ENCODE measurements at regions not wholly inside any gene's neighbourhood (a gene's known extent, or its start where the extent isn't known, plus 50 kb on each side); places are given as distances from the start of the nearest gene placed in this dataset.

DNA sequence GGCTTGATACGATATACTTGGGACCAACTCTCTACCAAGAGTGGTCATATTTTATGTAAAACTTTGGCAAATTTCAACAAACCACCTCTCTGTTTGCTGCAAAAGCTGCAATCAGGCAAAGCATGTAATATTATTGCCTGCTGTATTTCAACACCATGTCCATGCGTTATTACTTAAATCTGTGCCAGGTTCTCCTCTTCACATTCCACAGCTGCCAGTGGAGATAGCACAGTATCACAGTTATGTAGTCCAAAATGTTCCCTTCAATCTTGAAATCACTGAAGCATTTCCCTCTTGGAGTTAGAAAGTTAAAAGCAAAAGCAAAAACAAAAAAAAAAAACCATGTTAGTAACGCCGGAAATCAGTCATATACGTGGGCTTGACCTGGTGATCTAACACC, 396.7 kb upstream of the MAGEC2 start:
- TF ChIP-seq, protein P1, sequence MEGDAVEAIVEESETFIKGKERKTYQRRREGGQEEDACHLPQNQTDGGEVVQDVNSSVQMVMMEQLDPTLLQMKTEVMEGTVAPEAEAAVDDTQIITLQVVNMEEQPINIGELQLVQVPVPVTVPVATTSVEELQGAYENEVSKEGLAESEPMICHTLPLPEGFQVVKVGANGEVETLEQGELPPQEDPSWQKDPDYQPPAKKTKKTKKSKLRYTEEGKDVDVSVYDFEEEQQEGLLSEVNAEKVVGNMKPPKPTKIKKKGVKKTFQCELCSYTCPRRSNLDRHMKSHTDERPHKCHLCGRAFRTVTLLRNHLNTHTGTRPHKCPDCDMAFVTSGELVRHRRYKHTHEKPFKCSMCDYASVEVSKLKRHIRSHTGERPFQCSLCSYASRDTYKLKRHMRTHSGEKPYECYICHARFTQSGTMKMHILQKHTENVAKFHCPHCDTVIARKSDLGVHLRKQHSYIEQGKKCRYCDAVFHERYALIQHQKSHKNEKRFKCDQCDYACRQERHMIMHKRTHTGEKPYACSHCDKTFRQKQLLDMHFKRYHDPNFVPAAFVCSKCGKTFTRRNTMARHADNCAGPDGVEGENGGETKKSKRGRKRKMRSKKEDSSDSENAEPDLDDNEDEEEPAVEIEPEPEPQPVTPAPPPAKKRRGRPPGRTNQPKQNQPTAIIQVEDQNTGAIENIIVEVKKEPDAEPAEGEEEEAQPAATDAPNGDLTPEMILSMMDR (IDR thresholded peaks at IDR 0.05; ENCODE audit: low read depth, low read length) = no peak
- H3K9me3 ChIP-seq (ENCODE audit: low read depth) = no peaks in the 10 kb centered on the region

DNA sequence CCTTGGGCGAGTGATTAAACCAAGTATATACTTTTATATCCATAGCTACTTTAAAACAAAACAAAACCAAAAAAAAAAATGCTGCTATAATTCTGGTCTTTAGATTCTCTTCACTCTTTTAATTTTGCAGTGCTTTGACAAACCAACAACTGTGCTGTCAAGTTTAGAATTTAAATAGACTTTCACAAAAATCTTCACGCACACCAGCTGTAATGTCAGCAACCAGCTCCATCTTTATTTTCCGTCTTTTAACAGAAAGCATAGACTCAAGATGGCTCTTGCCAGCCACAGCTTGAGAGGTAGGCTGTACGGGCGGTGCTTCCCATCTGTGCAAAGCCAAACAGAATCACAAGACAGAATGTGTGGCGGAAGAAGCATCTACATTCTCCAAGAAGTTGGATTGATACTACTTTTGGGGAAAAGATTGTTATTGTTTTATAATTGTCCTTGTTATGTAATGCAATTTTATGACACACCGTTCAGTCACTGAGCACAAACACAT, 388.3 kb upstream of the MAGEC2 start:
- H3K36me3 ChIP-seq = no peaks in the 10 kb centered on the region
- no peak overlapping the region for H3K27ac ChIP-seq
- no peak for DNase-seq (ENCODE audit: low read depth in 1 of 2, low spot score in 1 of 2)
- no peaks in the 10 kb centered on the region for H3K27me3 ChIP-seq
- H3K9me3 ChIP-seq (ENCODE audit: low read depth) = no peaks in the 10 kb centered on the region
- H3K4me3 ChIP-seq = no peak overlapping the region
- TF ChIP-seq, protein P1 (IDR thresholded peaks at IDR 0.05; ENCODE audit: low read depth, low read length) = no peak
- H3K4me1 ChIP-seq (ENCODE audit: low read depth) = no peaks in the 10 kb centered on the region

More for the DNA sequence above, 396.7 kb upstream of the MAGEC2 start:
- H3K27ac ChIP-seq = no peak overlapping the region
- no peaks in the 10 kb centered on the region for H3K4me1 ChIP-seq (ENCODE audit: low read depth)
- no peaks in the 10 kb centered on the region for H3K27me3 ChIP-seq
- H3K4me3 ChIP-seq = no peak overlapping the region
- DNase-seq (ENCODE audit: low read depth in 1 of 2, low spot score in 1 of 2) = no peak
- no peaks in the 10 kb centered on the region for H3K36me3 ChIP-seq

DNA sequence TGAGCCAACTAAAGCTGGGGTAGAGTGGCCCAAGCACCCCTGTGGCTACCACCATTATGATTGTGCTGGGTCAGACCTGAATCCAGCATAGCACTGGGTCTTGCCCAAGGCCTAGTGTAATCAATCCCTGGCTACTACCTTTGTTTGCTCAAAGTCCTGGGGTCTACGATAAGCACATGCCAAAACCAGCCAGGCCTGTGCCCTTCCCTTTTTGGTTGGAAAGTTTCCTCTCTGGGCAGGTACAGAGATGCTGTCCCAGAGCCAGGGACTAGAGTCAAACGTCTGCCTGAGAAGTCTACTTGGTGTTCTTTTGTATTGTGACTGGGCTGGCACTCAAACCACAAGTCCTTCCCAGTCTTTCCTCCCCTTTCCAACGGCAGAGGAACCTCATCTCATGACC, 371.5 kb upstream of the MAGEC2 start:
- no peaks in the 10 kb centered on the region for H3K4me1 ChIP-seq (ENCODE audit: low read depth)
- no peak overlapping the region for H3K27ac ChIP-seq
- H3K27me3 ChIP-seq = no peaks in the 10 kb centered on the region
- H3K9me3 ChIP-seq (ENCODE audit: low read depth) = no peaks in the 10 kb centered on the region
- TF ChIP-seq, protein P1 (IDR thresholded peaks at IDR 0.05; ENCODE audit: low read depth, low read length) = no peak
- DNase-seq (ENCODE audit: low read depth in 1 of 2, low spot score in 1 of 2) = no peak
- no peaks in the 10 kb centered on the region for H3K36me3 ChIP-seq
- no peak overlapping the region for H3K4me3 ChIP-seq

DNA sequence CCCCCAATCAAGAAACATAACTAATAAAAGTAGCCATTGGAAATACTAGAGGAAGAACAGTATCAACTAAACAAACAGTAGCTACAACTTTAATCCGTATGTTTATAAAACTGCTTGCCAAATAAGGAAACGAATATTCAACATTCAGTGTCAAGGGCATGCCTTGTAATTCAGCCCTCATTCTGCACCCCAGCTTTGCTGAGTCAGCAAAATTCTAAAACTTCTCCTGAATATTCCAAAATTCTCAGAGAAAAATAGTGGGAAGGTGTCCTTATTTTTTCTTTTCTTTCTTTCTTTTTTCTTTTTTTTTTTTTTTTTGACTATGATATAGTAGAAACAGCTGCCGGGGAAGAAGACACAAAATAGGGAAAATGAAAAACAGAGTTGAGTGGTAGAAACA, 344.8 kb upstream of the MAGEC2 start:
- Histone ChIP-seq H3K4me1 (ENCODE audit: low read depth) (no peaks in the 10 kb centered on the region), H3K9me3 (ENCODE audit: low read depth) (peaks cover 3% of the 10 kb centered on the region), H3K4me3 (no peak overlapping the region), H3K27ac (no peak overlapping the region), H3K27me3 (no peaks in the 10 kb centered on the region), H3K36me3 (no peaks in the 10 kb centered on the region)
- TF ChIP-seq, protein P1 (IDR thresholded peaks at IDR 0.05; ENCODE audit: low read depth, low read length) = no peak
- no peak for DNase-seq (ENCODE audit: low read depth in 1 of 2, low spot score in 1 of 2)

DNA sequence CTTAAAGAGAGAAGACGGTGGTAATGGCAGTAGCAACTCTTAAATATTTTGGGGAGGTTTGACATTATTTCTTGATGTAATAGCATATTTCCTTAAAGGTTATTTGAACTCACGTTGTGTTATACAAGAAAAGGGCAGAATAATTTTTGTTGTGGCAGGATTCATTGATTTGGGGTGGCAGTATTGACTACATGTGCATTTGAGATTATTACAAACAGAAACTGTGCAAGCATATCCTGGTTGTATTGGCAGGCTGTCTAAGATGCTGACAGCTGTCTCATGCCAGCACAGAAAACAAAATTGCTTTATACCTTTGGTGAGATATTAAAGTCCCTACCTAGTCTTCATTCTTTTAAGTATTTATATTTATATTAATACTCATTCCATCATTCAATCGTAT, 300.7 kb upstream of the MAGEC2 start:
- no peak for DNase-seq (ENCODE audit: low read depth in 1 of 2, low spot score in 1 of 2)
- Histone ChIP-seq H3K4me3 (no peak overlapping the region), H3K36me3 (no peaks in the 10 kb centered on the region), H3K27ac (no peak overlapping the region), H3K27me3 (no peaks in the 10 kb centered on the region), H3K4me1 (ENCODE audit: low read depth) (no peaks in the 10 kb centered on the region), H3K9me3 (ENCODE audit: low read depth) (no peaks in the 10 kb centered on the region)
- TF ChIP-seq, protein P1 (IDR thresholded peaks at IDR 0.05; ENCODE audit: low read depth, low read length) = no peak

All from cardiac muscle cell (in vitro differentiated cells and primary cell).